ENCODE measurements at regions not wholly inside any gene's neighbourhood (a gene's known extent, or its start where the extent isn't known, plus 50 kb on each side); places are given as distances from the start of the nearest gene placed in this dataset.
A peak's percentile ranks its signal among the peaks of the same experiment; 100 is the strongest.

DNA sequence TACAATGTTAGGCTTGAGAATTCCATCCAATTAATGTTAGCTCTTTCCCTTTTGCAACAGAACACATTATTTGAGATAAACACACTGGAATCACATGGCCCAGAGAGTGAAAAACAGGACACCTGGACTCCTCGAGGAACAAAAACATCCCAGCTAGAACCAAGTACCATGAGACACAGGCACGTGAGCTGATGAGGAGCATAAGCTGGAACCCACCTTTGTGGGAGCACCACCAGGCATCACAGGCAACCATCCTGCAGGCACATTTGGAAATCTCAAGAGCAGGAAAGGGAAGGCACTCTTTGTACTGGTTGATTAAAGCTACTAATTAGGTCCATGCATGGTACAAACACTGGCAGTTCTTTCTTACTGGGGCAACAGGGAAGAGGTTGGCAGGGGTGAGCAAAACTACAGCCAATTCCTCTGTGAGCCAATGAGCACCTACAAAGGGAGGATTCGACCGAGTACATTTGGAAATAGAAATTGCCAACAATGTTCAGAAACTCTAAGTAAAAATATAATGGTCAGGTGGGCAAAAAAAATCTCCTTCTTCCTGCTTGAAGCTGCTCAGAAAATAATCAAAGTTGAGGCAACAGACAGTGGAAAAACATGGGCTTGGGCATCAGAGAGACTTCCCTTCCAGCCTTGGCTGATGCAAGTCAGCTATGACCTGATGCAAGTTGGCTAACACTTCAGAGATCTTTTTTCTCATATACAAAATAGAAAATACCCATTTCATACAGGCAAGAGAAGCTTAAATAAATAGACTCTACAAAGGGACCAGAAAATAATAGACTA, 216.7 kb downstream of the NUAK1 start:
- Histone ChIP-seq H3K36me3 (no peaks in the 10 kb centered on the region), H3K27me3 (no peaks in the 10 kb centered on the region), H3K4me1 (no peaks in the 10 kb centered on the region), H3K9me3 (no peaks in the 10 kb centered on the region), H3K27ac (no peak overlapping the region), H3K9ac (ENCODE audit: low read depth in 2 of 2, low read length in 2 of 2) (no peak overlapping the region), H3K4me3 (no peak overlapping the region)
- DNase-seq, result no peak
- TF ChIP-seq, protein P1, sequence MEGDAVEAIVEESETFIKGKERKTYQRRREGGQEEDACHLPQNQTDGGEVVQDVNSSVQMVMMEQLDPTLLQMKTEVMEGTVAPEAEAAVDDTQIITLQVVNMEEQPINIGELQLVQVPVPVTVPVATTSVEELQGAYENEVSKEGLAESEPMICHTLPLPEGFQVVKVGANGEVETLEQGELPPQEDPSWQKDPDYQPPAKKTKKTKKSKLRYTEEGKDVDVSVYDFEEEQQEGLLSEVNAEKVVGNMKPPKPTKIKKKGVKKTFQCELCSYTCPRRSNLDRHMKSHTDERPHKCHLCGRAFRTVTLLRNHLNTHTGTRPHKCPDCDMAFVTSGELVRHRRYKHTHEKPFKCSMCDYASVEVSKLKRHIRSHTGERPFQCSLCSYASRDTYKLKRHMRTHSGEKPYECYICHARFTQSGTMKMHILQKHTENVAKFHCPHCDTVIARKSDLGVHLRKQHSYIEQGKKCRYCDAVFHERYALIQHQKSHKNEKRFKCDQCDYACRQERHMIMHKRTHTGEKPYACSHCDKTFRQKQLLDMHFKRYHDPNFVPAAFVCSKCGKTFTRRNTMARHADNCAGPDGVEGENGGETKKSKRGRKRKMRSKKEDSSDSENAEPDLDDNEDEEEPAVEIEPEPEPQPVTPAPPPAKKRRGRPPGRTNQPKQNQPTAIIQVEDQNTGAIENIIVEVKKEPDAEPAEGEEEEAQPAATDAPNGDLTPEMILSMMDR (IDR thresholded peaks at IDR 0.05), result no peak
- intact Hi-C loops (cut with DNase I), result no loop called here

- DNase-seq, result no peak
- Histone ChIP-seq H3K27ac (no peak overlapping the region), H3K9me3 (no peaks in the 10 kb centered on the region), H3K9ac (ENCODE audit: low read depth in 2 of 2, low read length in 2 of 2) (no peak overlapping the region), H3K4me1 (no peaks in the 10 kb centered on the region), H3K4me3 (no peak overlapping the region), H3K27me3 (no peaks in the 10 kb centered on the region), H3K36me3 (no peaks in the 10 kb centered on the region)
- intact Hi-C loops (cut with DNase I), result no loop called here
- TF ChIP-seq, protein P1 (IDR thresholded peaks at IDR 0.05), result no peak
These were observed 216.1 kb downstream of the NUAK1 start for GRCh38 chr12:105922670-105923102.

DNA sequence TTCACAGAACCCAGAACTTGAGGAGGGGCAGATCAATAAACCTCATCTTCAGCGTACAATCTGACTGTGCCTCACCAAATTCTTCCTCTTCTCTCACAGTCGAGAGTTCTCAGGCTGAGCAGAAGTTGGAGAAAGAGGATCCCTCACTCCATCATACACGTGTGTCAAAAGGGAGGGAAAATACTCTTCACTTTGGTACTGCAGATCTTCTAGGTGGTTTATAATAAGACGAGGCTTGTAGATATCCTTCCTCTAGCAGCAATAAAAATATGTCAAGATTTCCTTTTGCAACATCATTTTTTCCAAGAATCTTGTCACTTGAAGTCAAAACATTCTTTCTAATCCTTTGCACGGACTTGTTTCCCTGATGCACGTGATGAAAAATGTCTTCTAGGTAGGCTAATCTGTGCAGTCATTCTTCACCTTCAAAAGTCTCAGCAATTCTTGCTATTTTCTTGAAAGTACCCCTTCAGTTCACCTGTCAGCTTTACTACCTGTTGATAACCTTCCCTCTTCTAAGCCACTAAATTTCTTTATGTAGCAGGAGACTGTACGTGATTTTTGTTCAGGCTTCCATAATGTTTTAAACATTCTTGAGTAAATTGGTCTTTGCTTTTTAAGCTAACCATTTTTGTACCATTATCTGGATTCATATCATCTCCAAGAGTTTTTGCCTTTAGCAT, 214.1 kb downstream of the NUAK1 start:
- H3K9ac ChIP-seq (ENCODE audit: low read depth in 2 of 2, low read length in 2 of 2), result no peak overlapping the region
- H3K4me1 ChIP-seq, result no peaks in the 10 kb centered on the region
- H3K9me3 ChIP-seq, result no peaks in the 10 kb centered on the region
- intact Hi-C loops (cut with DNase I), result no loop called here
- H3K36me3 ChIP-seq, result no peaks in the 10 kb centered on the region
- H3K4me3 ChIP-seq, result no peak overlapping the region
- TF ChIP-seq, protein P1 (IDR thresholded peaks at IDR 0.05), result no peak
- H3K27ac ChIP-seq, result no peak overlapping the region
- DNase-seq, result no peak
- H3K27me3 ChIP-seq, result no peaks in the 10 kb centered on the region

DNA sequence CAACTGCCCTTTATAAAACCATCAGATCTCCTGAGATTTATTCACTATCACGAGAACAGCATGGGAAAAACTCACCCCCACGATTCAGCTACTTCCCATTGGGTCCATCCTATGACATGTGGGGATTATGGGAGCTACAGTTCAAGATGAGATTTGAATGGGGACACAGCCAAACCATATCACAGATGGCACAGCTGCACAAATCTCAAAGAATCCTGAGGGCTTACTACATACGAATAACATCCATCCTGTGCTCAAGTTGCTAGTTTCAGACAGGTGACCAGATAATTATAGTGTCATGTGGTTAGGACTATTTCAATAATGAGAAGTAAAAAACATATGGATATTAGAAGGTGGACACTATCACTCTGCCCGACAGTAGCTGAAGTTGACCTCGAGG, 211.2 kb downstream of the NUAK1 start:
- intact Hi-C loops (cut with DNase I), result no loop called here
- TF ChIP-seq, protein P1 (IDR thresholded peaks at IDR 0.05), result no peak
- H3K27me3 ChIP-seq, result no peaks in the 10 kb centered on the region

DNA sequence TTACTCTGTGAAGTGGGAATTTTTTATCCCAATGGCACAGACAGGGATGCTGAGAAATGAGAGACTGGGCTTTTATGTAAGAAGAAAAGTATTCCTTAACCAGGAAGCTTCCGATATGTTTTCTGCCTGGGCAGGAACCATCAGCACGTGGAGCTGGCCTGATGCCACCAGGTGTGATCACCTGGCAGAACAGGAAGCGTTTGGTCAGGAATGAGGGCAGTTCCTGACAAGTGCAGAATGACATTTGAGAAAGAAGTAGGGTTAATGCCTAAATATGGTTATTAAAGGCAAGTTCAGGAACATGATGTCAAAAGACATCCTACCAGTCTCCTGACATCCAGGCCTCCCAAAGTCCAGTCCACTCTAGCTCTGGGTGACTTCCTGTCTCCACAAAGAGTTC, 210.3 kb downstream of the NUAK1 start:
- Histone ChIP-seq H3K9me3 (no peaks in the 10 kb centered on the region), H3K27me3 (no peaks in the 10 kb centered on the region), H3K4me1 (no peaks in the 10 kb centered on the region), H3K36me3 (no peaks in the 10 kb centered on the region), H3K27ac (no peak overlapping the region), H3K4me3 (no peak overlapping the region), H3K9ac (ENCODE audit: low read depth in 2 of 2, low read length in 2 of 2) (no peak overlapping the region)
- intact Hi-C loops (cut with DNase I), result no loop called here
- DNase-seq, result peak; percentile 44
- TF ChIP-seq, protein P1 (IDR thresholded peaks at IDR 0.05), result no peak

More for the DNA sequence above, 211.2 kb downstream of the NUAK1 start:
- H3K4me3 ChIP-seq, result no peak overlapping the region
- H3K4me1 ChIP-seq, result no peaks in the 10 kb centered on the region
- H3K36me3 ChIP-seq, result no peaks in the 10 kb centered on the region
- H3K27ac ChIP-seq, result no peak overlapping the region
- H3K9me3 ChIP-seq, result no peaks in the 10 kb centered on the region
- H3K9ac ChIP-seq (ENCODE audit: low read depth in 2 of 2, low read length in 2 of 2), result no peak overlapping the region
- DNase-seq, result no peak

Data from colonic mucosa (tissue), 4 donors.